WTC11 (cell line): ENCODE measurements at regions not wholly inside any gene's neighbourhood (a gene's known extent, or its start where the extent isn't known, plus 50 kb on each side); places are given as distances from the start of the nearest gene placed in this dataset.

Experiments
- ATAC-seq: fragments of 200-7000 bp; cut with Tn5 transposase; 2 replicates; pipeline ENCODE4 v1.10.0; 2021; ENCODE audit warnings: mild to moderate bottlenecking, moderate library complexity
- CTCF ChIA-PET: fragments of 300-600 bp; sonication (Branson Sonifier 250); formaldehyde crosslinking; loops from one replicate; lab custom pipeline; 2021; ENCODE audit warnings: antibody characterized with exemption; lab: Charles Lee
- POLR2A ChIA-PET: fragments of 350-600 bp; sonication (Branson Sonifier 250); formaldehyde crosslinking; loops from one replicate; lab custom pipeline; 2021; ENCODE audit warnings: antibody characterized with exemption; lab: Charles Lee
- DNase-seq: peaks from one replicate; pipeline ENCODE4 v3.0.0; 2021; ENCODE audit warnings: low spot score
- H3K27ac Mint-ChIP-seq: 2 replicates; pipeline ENCODE4 v1.8.0; 2021; ENCODE audit warnings: mixed read lengths
- H3K27me3 Mint-ChIP-seq: 2 replicates; pipeline ENCODE4 v1.8.0; 2021; ENCODE audit warnings: low read depth, mild to moderate bottlenecking, moderate library complexity, mixed read lengths
- H3K36me3 Mint-ChIP-seq: 2 replicates; pipeline ENCODE4 v1.8.0; 2021; ENCODE audit warnings: mixed read lengths
- H3K4me1 Mint-ChIP-seq: 2 replicates; pipeline ENCODE4 v1.8.0; 2022; ENCODE audit warnings: mixed read lengths
- H3K4me3 Mint-ChIP-seq: 2 replicates; pipeline ENCODE4 v1.8.0; 2021; ENCODE audit warnings: mild to moderate bottlenecking, moderate library complexity, mixed read lengths
- H3K9me3 Mint-ChIP-seq: 2 replicates; pipeline ENCODE4 v1.8.0; 2021; ENCODE audit warnings: mixed read lengths
- ATF1 ChIP-seq: sonication (generic); formaldehyde crosslinking; IDR thresholded peaks from 2 replicates; pipeline ENCODE4 v1.8.1; 2023; ENCODE audit warnings: mild to moderate bottlenecking, moderate library complexity, missing genetic modification reagents
- CBFB ChIP-seq: sonication (generic); formaldehyde crosslinking; IDR thresholded peaks from 2 replicates; pipeline ENCODE4 v1.8.1; 2022; ENCODE audit warnings: mild to moderate bottlenecking, low read depth, missing genetic modification reagents
- EMX1 ChIP-seq: fragments of 250-450 bp; sonication (Bioruptor Pico); IDR thresholded peaks from 2 replicates; pipeline ENCODE4 v1.8.0; 2021; ENCODE audit warnings: mild to moderate bottlenecking
- ETV6 ChIP-seq: sonication (generic); formaldehyde crosslinking; IDR thresholded peaks from 2 replicates; pipeline ENCODE4 v1.8.1; 2022; ENCODE audit warnings: mild to moderate bottlenecking, missing genetic modification reagents
- FOXK1 ChIP-seq: sonication (generic); formaldehyde crosslinking; IDR thresholded peaks from 2 replicates; pipeline ENCODE4 v1.8.0; 2022; ENCODE audit warnings: mild to moderate bottlenecking, moderate library complexity, missing genetic modification reagents
- KAT7 ChIP-seq: sonication (generic); formaldehyde crosslinking; IDR thresholded peaks from 2 replicates; pipeline ENCODE4 v1.8.1; 2023; ENCODE audit warnings: missing genetic modification reagents, mild to moderate bottlenecking, borderline replicate concordance
- MYBL2 ChIP-seq: sonication (generic); formaldehyde crosslinking; IDR thresholded peaks from 2 replicates; pipeline ENCODE4 v1.8.1; 2023; ENCODE audit warnings: mild to moderate bottlenecking, moderate library complexity, missing genetic modification reagents
- NFE2L1 ChIP-seq: sonication (generic); formaldehyde crosslinking; IDR thresholded peaks from 2 replicates; pipeline ENCODE4 v1.8.1; 2023; ENCODE audit warnings: missing genetic modification reagents
- NR2C2 ChIP-seq: sonication (generic); formaldehyde crosslinking; IDR thresholded peaks from 2 replicates; pipeline ENCODE4 v1.8.0; 2022; ENCODE audit warnings: mild to moderate bottlenecking, missing genetic modification reagents
- OVOL2 ChIP-seq: fragments of 250-450 bp; sonication (Bioruptor Pico); IDR thresholded peaks from 2 replicates; pipeline ENCODE4 v1.9.0; 2021; ENCODE audit warnings: mild to moderate bottlenecking, borderline replicate concordance
- PRRX2 ChIP-seq: fragments of 250-450 bp; sonication (Bioruptor Pico); IDR thresholded peaks from 2 replicates; pipeline ENCODE4 v1.8.0; 2021; ENCODE audit warnings: mild to moderate bottlenecking
- RELA ChIP-seq: sonication (generic); formaldehyde crosslinking; IDR thresholded peaks from 2 replicates; pipeline ENCODE4 v1.8.1; 2022; ENCODE audit warnings: missing genetic modification reagents, mild to moderate bottlenecking, borderline replicate concordance
- SMAD3 ChIP-seq: sonication (generic); formaldehyde crosslinking; IDR thresholded peaks from 2 replicates; pipeline ENCODE4 v1.8.0; 2022; ENCODE audit warnings: missing genetic modification reagents, mild to moderate bottlenecking, borderline replicate concordance
- TP53 ChIP-seq: sonication (generic); formaldehyde crosslinking; IDR thresholded peaks from 2 replicates; pipeline ENCODE4 v1.8.1; 2023; ENCODE audit warnings: mild to moderate bottlenecking, missing genetic modification reagents
- ZNF121 ChIP-seq: sonication (generic); formaldehyde crosslinking; IDR thresholded peaks from 2 replicates; pipeline ENCODE4 v1.8.0; 2023; ENCODE audit warnings: missing genetic modification reagents
- ZNF219 ChIP-seq: sonication (generic); formaldehyde crosslinking; IDR thresholded peaks from 2 replicates; pipeline ENCODE4 v1.8.0; 2023; ENCODE audit warnings: missing genetic modification reagents, mild to moderate bottlenecking, borderline replicate concordance
- TF ChIP-seq, protein P1 (sequence below): sonication (generic); formaldehyde crosslinking; IDR thresholded peaks from 2 replicates; pipeline ENCODE4 v1.8.0; 2023; ENCODE audit warnings: missing genetic modification reagents
- TF ChIP-seq, protein P2 (sequence below): sonication (generic); formaldehyde crosslinking; IDR thresholded peaks from 2 replicates; pipeline ENCODE4 v1.8.0; 2023; ENCODE audit warnings: missing genetic modification reagents, mild to moderate bottlenecking, borderline replicate concordance
- TF ChIP-seq, protein P3 (sequence below): fragments of 250-450 bp; sonication (Bioruptor Pico); conservative IDR thresholded peaks from 2 replicates; pipeline ENCODE4 v1.9.0; 2021; ENCODE audit warnings: mild to moderate bottlenecking

DNA sequence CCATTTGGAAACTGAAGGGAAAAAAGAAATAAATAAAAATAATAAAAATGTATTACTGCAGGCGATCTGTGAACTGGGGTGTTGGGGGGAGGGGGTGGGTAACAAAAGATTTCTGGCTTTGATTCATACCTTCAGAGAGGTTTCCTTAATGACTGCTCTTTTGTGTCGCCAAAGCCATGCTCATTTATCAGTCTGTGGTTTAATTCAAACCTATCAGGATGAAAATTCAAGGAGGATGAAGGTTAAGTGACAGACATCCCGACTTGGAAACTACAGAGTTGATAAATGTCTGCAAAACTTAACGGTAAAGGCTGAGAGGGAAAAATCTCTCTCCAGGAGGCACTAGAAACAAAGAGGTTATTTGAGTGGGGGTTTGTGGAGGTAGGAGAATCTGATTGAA is 278.2 kb downstream of the PSAT1 start:
- H3K27me3 Mint-ChIP-seq = no peaks in the 10 kb centered on the region
- no peak overlapping the region for H3K4me3 Mint-ChIP-seq
- DNase-seq (no peak), ATAC-seq (no peak)
- POLR2A ChIA-PET = no interaction called here
- H3K36me3 Mint-ChIP-seq = no peaks in the 10 kb centered on the region
- CTCF ChIA-PET = no interaction called here
- TF ChIP-seq ZNF121 (CRISPR knock-in tag) (no peak), ATF1 (CRISPR knock-in tag) (no peak), FOXK1 (no peak), SMAD3 (no peak), TP53 (no peak), EMX1 (CRISPR knock-in tag) (no peak), RELA (no peak), ZNF219 (CRISPR knock-in tag) (no peak), ETV6 (CRISPR knock-in tag) (no peak), PRRX2 (no peak), KAT7 (no peak)
- TF ChIP-seq, protein P1, sequence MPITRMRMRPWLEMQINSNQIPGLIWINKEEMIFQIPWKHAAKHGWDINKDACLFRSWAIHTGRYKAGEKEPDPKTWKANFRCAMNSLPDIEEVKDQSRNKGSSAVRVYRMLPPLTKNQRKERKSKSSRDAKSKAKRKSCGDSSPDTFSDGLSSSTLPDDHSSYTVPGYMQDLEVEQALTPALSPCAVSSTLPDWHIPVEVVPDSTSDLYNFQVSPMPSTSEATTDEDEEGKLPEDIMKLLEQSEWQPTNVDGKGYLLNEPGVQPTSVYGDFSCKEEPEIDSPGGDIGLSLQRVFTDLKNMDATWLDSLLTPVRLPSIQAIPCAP (CRISPR knock-in tag) = no peak
- TF ChIP-seq, protein P2, sequence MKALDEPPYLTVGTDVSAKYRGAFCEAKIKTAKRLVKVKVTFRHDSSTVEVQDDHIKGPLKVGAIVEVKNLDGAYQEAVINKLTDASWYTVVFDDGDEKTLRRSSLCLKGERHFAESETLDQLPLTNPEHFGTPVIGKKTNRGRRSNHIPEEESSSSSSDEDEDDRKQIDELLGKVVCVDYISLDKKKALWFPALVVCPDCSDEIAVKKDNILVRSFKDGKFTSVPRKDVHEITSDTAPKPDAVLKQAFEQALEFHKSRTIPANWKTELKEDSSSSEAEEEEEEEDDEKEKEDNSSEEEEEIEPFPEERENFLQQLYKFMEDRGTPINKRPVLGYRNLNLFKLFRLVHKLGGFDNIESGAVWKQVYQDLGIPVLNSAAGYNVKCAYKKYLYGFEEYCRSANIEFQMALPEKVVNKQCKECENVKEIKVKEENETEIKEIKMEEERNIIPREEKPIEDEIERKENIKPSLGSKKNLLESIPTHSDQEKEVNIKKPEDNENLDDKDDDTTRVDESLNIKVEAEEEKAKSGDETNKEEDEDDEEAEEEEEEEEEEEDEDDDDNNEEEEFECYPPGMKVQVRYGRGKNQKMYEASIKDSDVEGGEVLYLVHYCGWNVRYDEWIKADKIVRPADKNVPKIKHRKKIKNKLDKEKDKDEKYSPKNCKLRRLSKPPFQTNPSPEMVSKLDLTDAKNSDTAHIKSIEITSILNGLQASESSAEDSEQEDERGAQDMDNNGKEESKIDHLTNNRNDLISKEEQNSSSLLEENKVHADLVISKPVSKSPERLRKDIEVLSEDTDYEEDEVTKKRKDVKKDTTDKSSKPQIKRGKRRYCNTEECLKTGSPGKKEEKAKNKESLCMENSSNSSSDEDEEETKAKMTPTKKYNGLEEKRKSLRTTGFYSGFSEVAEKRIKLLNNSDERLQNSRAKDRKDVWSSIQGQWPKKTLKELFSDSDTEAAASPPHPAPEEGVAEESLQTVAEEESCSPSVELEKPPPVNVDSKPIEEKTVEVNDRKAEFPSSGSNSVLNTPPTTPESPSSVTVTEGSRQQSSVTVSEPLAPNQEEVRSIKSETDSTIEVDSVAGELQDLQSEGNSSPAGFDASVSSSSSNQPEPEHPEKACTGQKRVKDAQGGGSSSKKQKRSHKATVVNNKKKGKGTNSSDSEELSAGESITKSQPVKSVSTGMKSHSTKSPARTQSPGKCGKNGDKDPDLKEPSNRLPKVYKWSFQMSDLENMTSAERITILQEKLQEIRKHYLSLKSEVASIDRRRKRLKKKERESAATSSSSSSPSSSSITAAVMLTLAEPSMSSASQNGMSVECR (CRISPR knock-in tag) = no peak
- H3K4me1 Mint-ChIP-seq = peaks cover 36% of the 10 kb centered on the region
- no peaks in the 10 kb centered on the region for H3K9me3 Mint-ChIP-seq
- H3K27ac Mint-ChIP-seq = no peak overlapping the region

- H3K4me3 Mint-ChIP-seq = no peak overlapping the region
- no peaks in the 10 kb centered on the region for H3K27me3 Mint-ChIP-seq
- CTCF ChIA-PET = no interaction called here
- H3K9me3 Mint-ChIP-seq = no peaks in the 10 kb centered on the region
- TF ChIP-seq MYBL2 (CRISPR knock-in tag) (no peak), ETV6 (CRISPR knock-in tag) (no peak), CBFB (CRISPR knock-in tag) (no peak), OVOL2 (no peak), NR2C2 (CRISPR knock-in tag) (no peak), ZNF121 (CRISPR knock-in tag) (no peak), NFE2L1 (CRISPR knock-in tag) (no peak)
- TF ChIP-seq, protein P3, sequence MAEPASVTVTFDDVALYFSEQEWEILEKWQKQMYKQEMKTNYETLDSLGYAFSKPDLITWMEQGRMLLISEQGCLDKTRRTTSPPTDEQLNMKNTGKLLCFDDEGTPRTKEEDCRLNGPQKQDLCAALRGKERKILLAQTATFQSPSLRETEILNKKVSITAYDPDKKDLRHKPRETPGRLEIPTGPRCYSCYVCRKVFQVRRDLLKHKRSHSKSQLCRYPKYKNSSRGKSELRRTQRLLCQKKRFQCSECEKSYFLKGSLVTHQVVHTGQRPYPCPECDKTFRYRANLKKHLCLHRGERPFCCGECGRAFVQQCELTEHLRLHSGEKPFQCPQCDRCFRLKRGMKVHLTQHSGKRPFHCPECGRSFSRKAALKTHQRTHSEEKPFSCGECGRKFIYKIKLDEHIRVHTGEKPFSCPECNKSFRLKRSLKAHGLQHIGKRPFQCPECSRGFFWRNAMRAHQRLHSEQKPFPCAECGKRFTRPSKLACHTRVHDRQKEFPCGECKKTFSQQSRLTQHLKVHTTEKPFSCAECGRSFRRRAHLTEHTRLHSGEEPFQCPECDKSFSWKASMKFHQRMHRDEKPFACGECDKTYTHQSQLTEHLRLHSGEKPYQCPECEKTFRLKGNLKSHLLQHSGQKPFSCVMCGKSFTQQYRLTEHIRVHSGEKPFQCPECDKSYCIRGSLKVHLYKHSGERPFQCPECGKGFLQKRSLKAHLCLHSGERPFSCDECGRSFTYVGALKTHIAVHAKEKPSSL = no peak
- TF ChIP-seq, protein P2 (CRISPR knock-in tag) = no peak
- TF ChIP-seq, all 79 proteins: peak for 0
- ATAC-seq = no peak
- Mint-ChIP-seq H3K27ac (no peak overlapping the region), H3K36me3 (no peaks in the 10 kb centered on the region), H3K4me1 (peaks cover 35% of the 10 kb centered on the region)
- POLR2A ChIA-PET = no interaction called here
- no peak for DNase-seq
Observed at GRCh38 chr9:78575771-78576170, 278.8 kb downstream of the PSAT1 start.
